ENCODE measurements at regions not wholly inside any gene's neighbourhood (a gene's known extent, or its start where the extent isn't known, plus 50 kb on each side); places are given as distances from the start of the nearest gene placed in this dataset.

- FAIRE-seq, result no peak
- DNase-seq (ENCODE audit: insufficient read length), result no peak
- TF ChIP-seq TAF1 (IDR thresholded peaks at IDR 0.05; ENCODE audit: borderline replicate concordance, low read depth, low read length), result no peak
- no peak for TF ChIP-seq POLR2AphosphoS5 (IDR thresholded peaks at IDR 0.05; ENCODE audit: low read depth, low read length)
- TF ChIP-seq POLR2A (IDR thresholded peaks at IDR 0.05; ENCODE audit: low read depth, low read length), result no peak
These were observed 81.1 kb upstream of the LHX1 start for GRCh38 chr17:36856222-36856621.

GRCh38 chr17:36856903-36857381 is 80.3 kb upstream of the LHX1 start:
- TF ChIP-seq POLR2A (IDR thresholded peaks at IDR 0.05; ENCODE audit: low read depth, low read length) (no peak), TAF1 (IDR thresholded peaks at IDR 0.05; ENCODE audit: borderline replicate concordance, low read depth, low read length) (no peak), POLR2AphosphoS5 (IDR thresholded peaks at IDR 0.05; ENCODE audit: low read depth, low read length) (no peak)
- FAIRE-seq (no peak), DNase-seq (ENCODE audit: insufficient read length) (no peak)

GRCh38 chr17:36857698-36858097 is 79.6 kb upstream of the LHX1 start:
- DNase-seq (ENCODE audit: insufficient read length), result no peak
- FAIRE-seq, result no peak
- TF ChIP-seq POLR2A (IDR thresholded peaks at IDR 0.05; ENCODE audit: low read depth, low read length) (no peak), POLR2AphosphoS5 (IDR thresholded peaks at IDR 0.05; ENCODE audit: low read depth, low read length) (no peak)

GRCh38 chr17:36858119-36859002 is 78.9 kb upstream of the LHX1 start:
- FAIRE-seq (no peak), DNase-seq (ENCODE audit: insufficient read length) (no peak)
- no peak for TF ChIP-seq TAF1 (IDR thresholded peaks at IDR 0.05; ENCODE audit: borderline replicate concordance, low read depth, low read length)
- no peak for TF ChIP-seq POLR2A (IDR thresholded peaks at IDR 0.05; ENCODE audit: low read depth, low read length)
- TF ChIP-seq POLR2AphosphoS5 (IDR thresholded peaks at IDR 0.05; ENCODE audit: low read depth, low read length), result no peak

- FAIRE-seq (no peak), DNase-seq (ENCODE audit: insufficient read length) (no peak)
- TF ChIP-seq TAF1 (IDR thresholded peaks at IDR 0.05; ENCODE audit: borderline replicate concordance, low read depth, low read length) (no peak), POLR2A (IDR thresholded peaks at IDR 0.05; ENCODE audit: low read depth, low read length) (no peak), POLR2AphosphoS5 (IDR thresholded peaks at IDR 0.05; ENCODE audit: low read depth, low read length) (no peak)
These were observed 78.3 kb upstream of the LHX1 start for GRCh38 chr17:36859003-36859300.

DNA sequence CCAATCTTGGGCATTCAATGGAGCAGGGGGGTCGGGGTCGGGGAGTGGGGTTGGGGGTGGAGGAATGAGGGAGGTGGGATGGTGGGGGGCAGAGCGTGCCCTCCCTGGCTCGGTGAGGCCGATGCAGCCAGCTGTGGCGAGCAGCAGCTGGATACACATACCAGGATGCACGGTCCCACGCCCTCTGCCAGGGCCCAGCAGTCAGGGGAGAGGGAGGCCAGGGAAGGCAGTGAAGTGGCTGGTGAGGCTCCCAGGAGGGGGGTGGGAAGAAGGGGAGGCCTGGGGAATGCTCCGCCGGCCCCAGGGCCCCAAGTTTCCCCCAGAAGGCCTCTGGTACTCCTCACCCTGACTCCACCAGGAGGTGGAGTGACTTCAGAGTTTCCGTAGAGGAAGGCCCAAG is 77.6 kb upstream of the LHX1 start:
- DNase-seq (ENCODE audit: insufficient read length) (no peak), FAIRE-seq (no peak)
- no peak for TF ChIP-seq TAF1 (IDR thresholded peaks at IDR 0.05; ENCODE audit: borderline replicate concordance, low read depth, low read length)
- no peak for TF ChIP-seq POLR2AphosphoS5 (IDR thresholded peaks at IDR 0.05; ENCODE audit: low read depth, low read length)
- TF ChIP-seq POLR2A (IDR thresholded peaks at IDR 0.05; ENCODE audit: low read depth, low read length), result no peak

- DNase-seq (ENCODE audit: insufficient read length) (no peak), FAIRE-seq (no peak)
- TF ChIP-seq POLR2A (IDR thresholded peaks at IDR 0.05; ENCODE audit: low read depth, low read length) (no peak), TAF1 (IDR thresholded peaks at IDR 0.05; ENCODE audit: borderline replicate concordance, low read depth, low read length) (no peak), POLR2AphosphoS5 (IDR thresholded peaks at IDR 0.05; ENCODE audit: low read depth, low read length) (no peak)
These were observed 75.7 kb upstream of the LHX1 start for GRCh38 chr17:36861531-36861930.

DNA sequence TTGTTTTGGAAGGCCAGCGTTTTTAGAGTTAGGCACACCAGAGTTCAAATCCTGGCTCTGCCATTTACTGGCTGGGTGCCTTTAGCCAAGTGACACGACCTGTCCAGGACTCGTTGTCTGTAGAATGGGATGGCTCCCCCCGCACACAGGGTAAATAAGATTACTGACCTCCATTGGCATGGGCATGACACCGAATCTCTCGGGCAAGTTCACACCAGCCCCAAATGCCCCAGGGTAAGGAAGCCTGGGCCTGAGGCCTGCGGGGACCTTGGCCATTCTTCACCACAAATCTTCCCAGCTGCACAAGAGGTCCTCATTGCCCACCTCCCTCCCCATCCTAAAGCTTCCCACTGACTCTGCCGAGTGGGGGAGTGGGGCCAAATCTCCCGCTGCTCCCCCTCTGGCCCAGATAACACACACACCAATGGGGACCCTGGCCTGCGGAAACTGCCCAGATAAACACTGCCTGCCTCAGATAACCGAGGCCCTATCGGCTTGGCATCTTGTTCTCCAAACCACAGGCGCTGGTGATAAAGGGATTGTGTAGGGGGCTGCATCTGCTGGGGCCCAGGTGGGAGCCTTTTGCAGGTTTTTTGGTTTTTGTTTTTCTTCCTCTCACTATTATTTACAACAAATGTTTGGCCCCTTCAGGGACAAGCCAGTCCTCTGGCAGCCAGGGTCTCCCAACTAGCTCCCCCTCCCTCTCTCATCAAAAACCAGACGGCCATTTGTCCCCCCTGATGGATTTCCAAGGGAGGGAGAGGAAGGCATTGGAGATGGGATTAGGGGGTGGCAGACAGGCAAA is 75.0 kb upstream of the LHX1 start:
- FAIRE-seq (no peak), DNase-seq (ENCODE audit: insufficient read length) (no peak)
- TF ChIP-seq POLR2AphosphoS5 (IDR thresholded peaks at IDR 0.05; ENCODE audit: low read depth, low read length) (no peak), TAF1 (IDR thresholded peaks at IDR 0.05; ENCODE audit: borderline replicate concordance, low read depth, low read length) (no peak), POLR2A (IDR thresholded peaks at IDR 0.05; ENCODE audit: low read depth, low read length) (no peak)

GRCh38 chr17:36863131-36863530 is 74.1 kb upstream of the LHX1 start:
- no peak for DNase-seq (ENCODE audit: insufficient read length)
- TF ChIP-seq POLR2AphosphoS5 (IDR thresholded peaks at IDR 0.05; ENCODE audit: low read depth, low read length) (no peak), TAF1 (IDR thresholded peaks at IDR 0.05; ENCODE audit: borderline replicate concordance, low read depth, low read length) (no peak), POLR2A (IDR thresholded peaks at IDR 0.05; ENCODE audit: low read depth, low read length) (no peak)
- no peak for FAIRE-seq

DNA sequence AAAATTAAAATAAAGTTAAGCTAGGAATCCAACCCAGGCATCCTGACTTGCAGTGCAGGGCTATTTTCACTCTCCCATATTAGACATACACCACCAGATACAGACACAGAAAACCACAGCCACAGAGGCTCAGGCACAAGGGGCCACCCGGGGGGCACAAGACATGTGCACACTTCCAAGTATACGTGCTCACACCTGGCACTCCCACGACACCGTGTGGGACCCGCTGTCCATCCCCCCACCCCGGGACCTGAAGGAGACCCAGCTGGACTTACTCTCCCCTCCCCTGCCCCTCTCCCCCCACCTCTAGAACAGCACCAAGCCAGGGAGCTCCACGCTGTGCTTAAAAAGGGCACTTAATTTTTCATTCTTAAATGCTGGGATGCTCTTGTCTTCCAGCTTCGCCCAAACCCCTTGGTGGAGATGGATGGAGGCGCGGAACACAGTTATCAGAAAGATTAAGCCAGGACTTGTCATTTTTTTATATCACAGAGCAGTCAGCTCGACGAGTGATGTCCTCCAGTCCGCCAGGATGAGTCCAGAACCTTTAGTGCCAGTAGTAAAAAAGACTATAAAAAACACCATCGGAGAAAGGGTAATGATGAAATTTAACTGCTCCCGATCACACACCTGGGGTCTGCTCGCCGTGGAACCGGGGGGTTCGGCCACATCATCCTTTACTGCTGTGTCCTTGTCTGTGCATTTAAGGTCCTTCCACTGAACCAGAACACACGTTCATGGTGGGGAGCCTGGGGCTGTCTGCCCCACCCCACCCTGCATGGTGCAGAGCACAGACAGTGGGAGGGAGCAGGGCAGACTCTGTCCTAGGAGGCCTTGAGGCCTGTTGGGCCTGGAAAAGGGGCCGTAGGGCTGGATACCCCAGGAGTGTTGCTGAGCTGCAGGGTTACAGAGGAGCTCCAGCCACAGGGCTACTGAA is 73.3 kb upstream of the LHX1 start:
- no peak for FAIRE-seq
- TF ChIP-seq TAF1 (IDR thresholded peaks at IDR 0.05; ENCODE audit: borderline replicate concordance, low read depth, low read length) (no peak), POLR2AphosphoS5 (IDR thresholded peaks at IDR 0.05; ENCODE audit: low read depth, low read length) (no peak), POLR2A (IDR thresholded peaks at IDR 0.05; ENCODE audit: low read depth, low read length) (no peak)
- no peak for DNase-seq (ENCODE audit: insufficient read length)

All from GM12892 (cell line).